Gastrocnemius medialis (tissue), 4 donors: ENCODE measurements at regions not wholly inside any gene's neighbourhood (a gene's known extent, or its start where the extent isn't known, plus 50 kb on each side); places are given as distances from the start of the nearest gene placed in this dataset.

Source experiments
- ATAC-seq, 2 donors: fragments of 150-250 bp; one replicate each; pipeline ENCODE4 v1.9.1; 2016
- DNase-seq, 2 donors: peaks; one replicate each; pipeline ENCODE4 v3.0.0-alpha.2; 2019
- H3K27ac ChIP-seq, 4 donors: fragments of 200-600 bp; sonication (generic); 1 replicate in 1 of 4; 2 replicates in 3 of 4; pipeline ENCODE4 v1.5.1; 2016 to 2018; ENCODE audit warnings: mild to moderate bottlenecking in 2 of 4, moderate library complexity in 1 of 4
- H3K27me3 ChIP-seq, 3 donors: fragments of 200-600 bp; sonication (generic) in 2 of 3; 1 replicate in 1 of 3; 2 replicates in 2 of 3; pipeline versions ENCODE4 v1.5.1 to v1.6.0; 2016 to 2019; ENCODE audit warnings: mild to moderate bottlenecking in 1 of 3, moderate library complexity in 1 of 3
- H3K36me3 ChIP-seq, 2 donors: fragments of 200-600 bp; sonication (generic) in 1 of 2; one replicate each; pipeline ENCODE4 v1.5.1; 2017 to 2018
- H3K4me1 ChIP-seq, 2 donors: fragments of 200-600 bp; sonication (generic) in 1 of 2; one replicate each; pipeline ENCODE4 v1.5.1; 2016 to 2017; ENCODE audit warnings: mild to moderate bottlenecking in 2 of 2
- H3K4me3 ChIP-seq, 4 donors: fragments of 200-600 bp; sonication (generic) in 3 of 4; 1 replicate in 1 of 4; 2 replicates in 3 of 4; pipeline ENCODE4 v1.5.1; 2016 to 2019; ENCODE audit warnings: mild to moderate bottlenecking in 2 of 4
- H3K9me3 ChIP-seq, 3 donors: fragments of 200-600 bp; sonication (generic) in 2 of 3; 1 replicate in 1 of 3; 2 replicates in 2 of 3; pipeline ENCODE4 v1.5.1; 2016 to 2019
- POLR2A ChIP-seq, 2 donors: fragments of 450-650 bp; IDR thresholded peaks; one replicate each; pipeline ENCODE4 v1.6.1; 2017; ENCODE audit warnings: antibody characterized with exemption in 2 of 2, mild to moderate bottlenecking in 2 of 2, moderate library complexity in 2 of 2
- in situ Hi-C, 4 donors: fragments of 200-750 bp; cut with MboI; loops; one replicate each; pipeline versions ENCODE4 v1.15.0 to v1.8.0; 2017; ENCODE audit warnings: low sequenced_read_pairs in 4 of 4
- intact Hi-C: fragments of 100-400 bp; cut with DNase I; formaldehyde crosslinking; loops from one replicate; pipeline ENCODE4 v1.15.1; 2023; ENCODE audit warnings: low total_unique reads
- TF ChIP-seq, protein P1 (sequence below), 5 experiments: fragments of 450-650 bp in 3 of 5; fragments of 200-600 bp in 2 of 5; sonication (generic) in 2 of 5; IDR thresholded peaks in 4 of 5; conservative IDR thresholded peaks in 1 of 5; 1 replicate in 4 of 5; 2 replicates in 1 of 5; pipeline ENCODE4 v1.5.1; 2016 to 2019; ENCODE audit warnings: antibody characterized with exemption in 5 of 5, mild to moderate bottlenecking in 3 of 5, moderate library complexity in 3 of 5

DNA sequence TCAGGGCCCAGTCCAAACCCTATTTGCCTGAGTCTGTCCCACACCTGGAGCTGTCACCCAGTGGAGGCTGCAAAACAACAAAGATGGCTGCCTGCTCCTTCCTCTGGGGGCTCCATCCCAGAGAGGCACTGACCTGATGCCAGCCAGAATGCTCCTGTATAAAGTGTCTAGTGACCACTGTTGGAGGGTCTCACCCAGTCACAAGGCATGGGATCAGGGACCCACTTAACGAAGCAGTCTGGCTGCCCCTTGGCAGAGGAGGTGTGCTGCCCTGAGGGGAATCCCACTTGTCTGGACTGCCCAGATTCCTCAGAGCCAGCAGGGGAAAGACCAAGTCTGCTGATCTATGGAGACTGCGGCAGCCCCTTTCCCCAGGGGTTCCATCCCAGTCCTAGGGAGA, 241.6 kb downstream of the CDH26 start:
- DNase-seq (no peak), ATAC-seq (no peak)
- TF ChIP-seq, protein P1, sequence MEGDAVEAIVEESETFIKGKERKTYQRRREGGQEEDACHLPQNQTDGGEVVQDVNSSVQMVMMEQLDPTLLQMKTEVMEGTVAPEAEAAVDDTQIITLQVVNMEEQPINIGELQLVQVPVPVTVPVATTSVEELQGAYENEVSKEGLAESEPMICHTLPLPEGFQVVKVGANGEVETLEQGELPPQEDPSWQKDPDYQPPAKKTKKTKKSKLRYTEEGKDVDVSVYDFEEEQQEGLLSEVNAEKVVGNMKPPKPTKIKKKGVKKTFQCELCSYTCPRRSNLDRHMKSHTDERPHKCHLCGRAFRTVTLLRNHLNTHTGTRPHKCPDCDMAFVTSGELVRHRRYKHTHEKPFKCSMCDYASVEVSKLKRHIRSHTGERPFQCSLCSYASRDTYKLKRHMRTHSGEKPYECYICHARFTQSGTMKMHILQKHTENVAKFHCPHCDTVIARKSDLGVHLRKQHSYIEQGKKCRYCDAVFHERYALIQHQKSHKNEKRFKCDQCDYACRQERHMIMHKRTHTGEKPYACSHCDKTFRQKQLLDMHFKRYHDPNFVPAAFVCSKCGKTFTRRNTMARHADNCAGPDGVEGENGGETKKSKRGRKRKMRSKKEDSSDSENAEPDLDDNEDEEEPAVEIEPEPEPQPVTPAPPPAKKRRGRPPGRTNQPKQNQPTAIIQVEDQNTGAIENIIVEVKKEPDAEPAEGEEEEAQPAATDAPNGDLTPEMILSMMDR (IDR thresholded peaks at IDR 0.05 in 4 of 5, conservative IDR thresholded peaks at IDR 0.05 in 1 of 5) = no peak
- no peak for TF ChIP-seq POLR2A (IDR thresholded peaks at IDR 0.05)
- no peaks in the 10 kb centered on the region for H3K9me3 ChIP-seq
- peaks cover 0 to 4% of the 10 kb centered on the region in 2 donors for H3K4me1 ChIP-seq
- H3K36me3 ChIP-seq = no peaks in the 10 kb centered on the region
- no peaks in the 10 kb centered on the region for H3K27me3 ChIP-seq
- intact Hi-C loops = loop anchor here (10.0 kb wide), 1 partner anchor 135 kb away; no protein-coding TSS in a partner anchor
- in situ Hi-C loops = loop anchor here in 2 of 4 donors (25.0 kb wide), 3 partner anchors 362 to 1687 kb away; no protein-coding TSS in a partner anchor
- no peak overlapping the region for H3K4me3 ChIP-seq
- no peak overlapping the region for H3K27ac ChIP-seq

GRCh38 chr20:60200305-60200918, 242.2 kb downstream of the CDH26 start:
- H3K36me3 ChIP-seq = no peaks in the 10 kb centered on the region
- no peaks in the 10 kb centered on the region for H3K9me3 ChIP-seq
- no peak overlapping the region for H3K27ac ChIP-seq
- peaks cover 0 to 4% of the 10 kb centered on the region in 2 donors for H3K4me1 ChIP-seq
- H3K27me3 ChIP-seq = no peaks in the 10 kb centered on the region
- H3K4me3 ChIP-seq = no peak overlapping the region
- TF ChIP-seq, protein P1 (IDR thresholded peaks at IDR 0.05 in 4 of 5, conservative IDR thresholded peaks at IDR 0.05 in 1 of 5) = no peak
- TF ChIP-seq POLR2A (IDR thresholded peaks at IDR 0.05) = no peak
- DNase-seq (no peak), ATAC-seq (no peak)
- intact Hi-C loops (loop anchor here (10.0 kb wide), 1 partner anchor 136 kb away; no protein-coding TSS in a partner anchor), in situ Hi-C loops (loop anchor here in 2 of 4 donors (25.0 kb wide), 3 partner anchors 362 to 1687 kb away; no protein-coding TSS in a partner anchor)

DNA sequence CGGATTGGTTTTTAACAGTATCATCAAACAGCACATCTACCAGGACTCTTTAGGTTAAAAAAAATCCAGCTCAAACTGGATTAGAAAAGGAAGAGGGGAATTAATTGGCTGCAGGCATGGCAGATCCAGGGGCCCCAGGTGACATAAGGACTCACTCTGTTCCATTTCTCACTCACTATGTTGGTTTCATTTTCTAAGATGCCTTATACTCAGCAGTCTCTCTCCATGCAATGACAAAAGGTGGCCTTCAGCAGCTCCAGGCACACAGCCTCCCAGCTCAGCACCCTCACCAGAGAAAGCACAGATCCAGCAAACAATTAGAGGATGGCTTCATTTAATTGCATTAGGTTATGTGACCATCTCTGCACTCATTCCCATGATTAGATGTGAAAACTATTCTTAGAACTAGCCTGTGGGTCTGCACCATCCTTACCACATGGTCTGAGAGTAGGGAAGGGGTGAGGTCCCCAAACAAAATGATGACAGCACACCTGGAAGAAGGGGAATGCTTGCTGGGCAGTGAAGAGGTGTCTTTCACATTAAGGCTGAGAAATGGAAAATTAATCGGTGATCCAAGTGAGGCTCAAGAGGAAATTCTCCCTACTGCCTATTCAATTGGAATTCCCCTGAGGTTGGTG, 243.1 kb downstream of the CDH26 start:
- in situ Hi-C loops (loop anchor here in 2 of 4 donors (25.0 kb wide), 3 partner anchors 361 to 1686 kb away; no protein-coding TSS in a partner anchor), intact Hi-C loops (loop anchor here (10.0 kb wide), 1 partner anchor 137 kb away; no protein-coding TSS in a partner anchor)
- H3K27ac ChIP-seq = no peak overlapping the region
- H3K9me3 ChIP-seq = no peaks in the 10 kb centered on the region
- DNase-seq = no peak
- H3K27me3 ChIP-seq = no peaks in the 10 kb centered on the region
- H3K4me3 ChIP-seq = no peak overlapping the region
- TF ChIP-seq POLR2A (IDR thresholded peaks at IDR 0.05) = no peak
- TF ChIP-seq, protein P1 (IDR thresholded peaks at IDR 0.05 in 4 of 5, conservative IDR thresholded peaks at IDR 0.05 in 1 of 5) = no peak
- ATAC-seq = no peak
- H3K36me3 ChIP-seq = no peaks in the 10 kb centered on the region
- H3K4me1 ChIP-seq = peaks cover 0 to 4% of the 10 kb centered on the region in 2 donors

DNA sequence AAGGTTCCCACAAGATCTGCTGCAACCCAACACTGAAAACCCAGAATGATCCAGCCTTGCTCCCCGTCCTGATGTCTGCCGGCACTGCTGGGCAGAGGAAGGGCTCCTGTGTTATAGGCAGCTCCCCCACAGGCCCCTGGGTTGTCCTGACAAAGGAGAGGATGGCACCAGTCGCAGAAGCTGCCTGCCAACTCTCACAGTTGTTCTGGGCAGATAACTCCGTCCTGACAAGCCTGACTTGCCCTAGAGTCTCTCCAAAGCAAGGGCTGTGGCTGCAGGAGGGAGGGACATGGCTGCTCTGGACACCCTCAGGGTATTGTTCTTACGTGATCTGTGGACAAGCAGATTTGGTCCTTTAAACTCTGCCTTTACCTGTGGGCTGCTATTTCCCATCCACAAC, 243.8 kb downstream of the CDH26 start:
- no peak for ATAC-seq
- in situ Hi-C loops = loop anchor here in 2 of 4 donors (25.0 kb wide), 3 partner anchors 360 to 1685 kb away; no protein-coding TSS in a partner anchor
- Histone ChIP-seq H3K27ac (no peak overlapping the region), H3K4me1 (peaks cover 0 to 4% of the 10 kb centered on the region in 2 donors), H3K4me3 (no peak overlapping the region), H3K36me3 (no peaks in the 10 kb centered on the region), H3K27me3 (no peaks in the 10 kb centered on the region), H3K9me3 (no peaks in the 10 kb centered on the region)
- intact Hi-C loops = loop anchor here (10.0 kb wide), 1 partner anchor 137 kb away; no protein-coding TSS in a partner anchor
- DNase-seq = no peak
- TF ChIP-seq POLR2A (IDR thresholded peaks at IDR 0.05) = no peak
- TF ChIP-seq, protein P1 (IDR thresholded peaks at IDR 0.05 in 4 of 5, conservative IDR thresholded peaks at IDR 0.05 in 1 of 5) = no peak
